PC-9 (cell line): ENCODE measurements at regions not wholly inside any gene's neighbourhood (a gene's known extent, or its start where the extent isn't known, plus 50 kb on each side); places are given as distances from the start of the nearest gene placed in this dataset.

Source experiments
- EZH2 ChIP-seq: fragments of 200-600 bp; sonication (generic); IDR thresholded peaks from 2 replicates; pipeline ENCODE4 v1.8.0; 2017; ENCODE audit warnings: antibody characterized with exemption, low read depth
- TF ChIP-seq, protein P1 (sequence below): fragments of 200-600 bp; sonication (generic); conservative IDR thresholded peaks from 2 replicates; pipeline ENCODE4 v1.6.1; 2017; ENCODE audit warnings: mixed run types, antibody characterized with exemption, mild to moderate bottlenecking, moderate library complexity

DNA sequence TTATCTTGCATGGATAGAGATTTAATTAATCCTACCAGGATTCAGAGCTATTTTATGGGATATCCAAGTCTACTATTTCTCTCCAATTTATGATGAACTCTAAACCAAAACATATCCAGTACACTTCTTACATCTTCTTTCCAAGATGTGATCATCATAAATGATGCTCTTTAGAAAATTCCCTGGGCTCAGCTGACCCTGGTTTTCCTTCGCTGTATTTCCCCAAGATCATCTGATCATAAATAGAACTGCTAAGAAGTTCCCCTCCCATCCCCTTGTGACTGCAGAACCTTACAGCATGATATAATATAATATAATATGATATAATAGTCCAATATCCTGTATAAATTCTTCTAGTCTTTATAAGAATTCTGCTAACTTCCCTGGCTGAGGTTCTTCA lies 114.6 kb upstream of the LYZL2 start:
- TF ChIP-seq, protein P1, sequence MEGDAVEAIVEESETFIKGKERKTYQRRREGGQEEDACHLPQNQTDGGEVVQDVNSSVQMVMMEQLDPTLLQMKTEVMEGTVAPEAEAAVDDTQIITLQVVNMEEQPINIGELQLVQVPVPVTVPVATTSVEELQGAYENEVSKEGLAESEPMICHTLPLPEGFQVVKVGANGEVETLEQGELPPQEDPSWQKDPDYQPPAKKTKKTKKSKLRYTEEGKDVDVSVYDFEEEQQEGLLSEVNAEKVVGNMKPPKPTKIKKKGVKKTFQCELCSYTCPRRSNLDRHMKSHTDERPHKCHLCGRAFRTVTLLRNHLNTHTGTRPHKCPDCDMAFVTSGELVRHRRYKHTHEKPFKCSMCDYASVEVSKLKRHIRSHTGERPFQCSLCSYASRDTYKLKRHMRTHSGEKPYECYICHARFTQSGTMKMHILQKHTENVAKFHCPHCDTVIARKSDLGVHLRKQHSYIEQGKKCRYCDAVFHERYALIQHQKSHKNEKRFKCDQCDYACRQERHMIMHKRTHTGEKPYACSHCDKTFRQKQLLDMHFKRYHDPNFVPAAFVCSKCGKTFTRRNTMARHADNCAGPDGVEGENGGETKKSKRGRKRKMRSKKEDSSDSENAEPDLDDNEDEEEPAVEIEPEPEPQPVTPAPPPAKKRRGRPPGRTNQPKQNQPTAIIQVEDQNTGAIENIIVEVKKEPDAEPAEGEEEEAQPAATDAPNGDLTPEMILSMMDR = no peak
- TF ChIP-seq EZH2 = no peak
